ENCODE measurements at regions not wholly inside any gene's neighbourhood (a gene's known extent, or its start where the extent isn't known, plus 50 kb on each side); places are given as distances from the start of the nearest gene placed in this dataset.

- H3K4me3 ChIP-seq (ENCODE audit: low read length): no peak overlapping the region
- no peak overlapping the region for H3K9ac ChIP-seq (ENCODE audit: low read depth, low read length)
- H3K27me3 ChIP-seq (ENCODE audit: control insufficient read depth, insufficient read depth, low read length): no peaks in the 10 kb centered on the region
- H3K4me1 ChIP-seq (ENCODE audit: control insufficient read depth, insufficient read depth, low read length): no peaks in the 10 kb centered on the region
- H3K4me2 ChIP-seq (ENCODE audit: low read length): no peak overlapping the region
- H3K36me3 ChIP-seq (ENCODE audit: insufficient read depth, low read length): no peaks in the 10 kb centered on the region
- no peaks in the 10 kb centered on the region for H3K9me3 ChIP-seq (replicated peaks; ENCODE audit: low read length)
These were observed 423.0 kb upstream of the BRINP1 start for GRCh38 chr9:119792242-119792641.

GRCh38 chr9:119789987-119790386 is 420.8 kb upstream of the BRINP1 start:
- H3K4me1 ChIP-seq (ENCODE audit: control insufficient read depth, insufficient read depth, low read length): no peaks in the 10 kb centered on the region
- no peaks in the 10 kb centered on the region for H3K27me3 ChIP-seq (ENCODE audit: control insufficient read depth, insufficient read depth, low read length)
- H3K36me3 ChIP-seq (ENCODE audit: insufficient read depth, low read length): no peaks in the 10 kb centered on the region
- no peaks in the 10 kb centered on the region for H3K9me3 ChIP-seq (replicated peaks; ENCODE audit: low read length)
- no peak overlapping the region for H3K4me3 ChIP-seq (ENCODE audit: low read length)
- H3K4me2 ChIP-seq (ENCODE audit: low read length): no peak overlapping the region
- H3K9ac ChIP-seq (ENCODE audit: low read depth, low read length): no peak overlapping the region

GRCh38 chr9:119788921-119789320 is 419.7 kb upstream of the BRINP1 start:
- H3K36me3 ChIP-seq (ENCODE audit: insufficient read depth, low read length): no peaks in the 10 kb centered on the region
- no peaks in the 10 kb centered on the region for H3K27me3 ChIP-seq (ENCODE audit: control insufficient read depth, insufficient read depth, low read length)
- no peak overlapping the region for H3K4me2 ChIP-seq (ENCODE audit: low read length)
- no peaks in the 10 kb centered on the region for H3K9me3 ChIP-seq (replicated peaks; ENCODE audit: low read length)
- no peaks in the 10 kb centered on the region for H3K4me1 ChIP-seq (ENCODE audit: control insufficient read depth, insufficient read depth, low read length)
- no peak overlapping the region for H3K9ac ChIP-seq (ENCODE audit: low read depth, low read length)
- H3K4me3 ChIP-seq (ENCODE audit: low read length): no peak overlapping the region

GRCh38 chr9:119781886-119782285 is 412.7 kb upstream of the BRINP1 start:
- Histone ChIP-seq H3K4me3 (ENCODE audit: low read length) (no peak overlapping the region), H3K36me3 (ENCODE audit: insufficient read depth, low read length) (no peaks in the 10 kb centered on the region), H3K4me1 (ENCODE audit: control insufficient read depth, insufficient read depth, low read length) (no peaks in the 10 kb centered on the region), H3K9ac (ENCODE audit: low read depth, low read length) (no peak overlapping the region), H3K27me3 (ENCODE audit: control insufficient read depth, insufficient read depth, low read length) (no peaks in the 10 kb centered on the region), H3K9me3 (replicated peaks; ENCODE audit: low read length) (no peaks in the 10 kb centered on the region), H3K4me2 (ENCODE audit: low read length) (no peak overlapping the region)

GRCh38 chr9:119775410-119775809 is 406.2 kb upstream of the BRINP1 start:
- no peak overlapping the region for H3K4me2 ChIP-seq (ENCODE audit: low read length)
- H3K9me3 ChIP-seq (replicated peaks; ENCODE audit: low read length): no peaks in the 10 kb centered on the region
- no peak overlapping the region for H3K4me3 ChIP-seq (ENCODE audit: low read length)
- no peak overlapping the region for H3K9ac ChIP-seq (ENCODE audit: low read depth, low read length)
- H3K27me3 ChIP-seq (ENCODE audit: control insufficient read depth, insufficient read depth, low read length): no peaks in the 10 kb centered on the region
- H3K36me3 ChIP-seq (ENCODE audit: insufficient read depth, low read length): no peaks in the 10 kb centered on the region
- H3K4me1 ChIP-seq (ENCODE audit: control insufficient read depth, insufficient read depth, low read length): no peaks in the 10 kb centered on the region

GRCh38 chr9:119773823-119774222 is 404.6 kb upstream of the BRINP1 start:
- no peaks in the 10 kb centered on the region for H3K4me1 ChIP-seq (ENCODE audit: control insufficient read depth, insufficient read depth, low read length)
- H3K9ac ChIP-seq (ENCODE audit: low read depth, low read length): no peak overlapping the region
- no peaks in the 10 kb centered on the region for H3K27me3 ChIP-seq (ENCODE audit: control insufficient read depth, insufficient read depth, low read length)
- H3K4me3 ChIP-seq (ENCODE audit: low read length): no peak overlapping the region
- no peaks in the 10 kb centered on the region for H3K36me3 ChIP-seq (ENCODE audit: insufficient read depth, low read length)
- no peak overlapping the region for H3K4me2 ChIP-seq (ENCODE audit: low read length)
- no peaks in the 10 kb centered on the region for H3K9me3 ChIP-seq (replicated peaks; ENCODE audit: low read length)

- Histone ChIP-seq H3K4me2 (ENCODE audit: low read length) (no peak overlapping the region), H3K9ac (ENCODE audit: low read depth, low read length) (no peak overlapping the region), H3K9me3 (replicated peaks; ENCODE audit: low read length) (no peaks in the 10 kb centered on the region), H3K4me1 (ENCODE audit: control insufficient read depth, insufficient read depth, low read length) (no peaks in the 10 kb centered on the region), H3K27me3 (ENCODE audit: control insufficient read depth, insufficient read depth, low read length) (no peaks in the 10 kb centered on the region), H3K4me3 (ENCODE audit: low read length) (no peak overlapping the region), H3K36me3 (ENCODE audit: insufficient read depth, low read length) (no peaks in the 10 kb centered on the region)
These were observed 402.1 kb upstream of the BRINP1 start for GRCh38 chr9:119771341-119771740.

- H3K9me3 ChIP-seq (replicated peaks; ENCODE audit: low read length): no peaks in the 10 kb centered on the region
These were observed 399.0 kb upstream of the BRINP1 start for GRCh38 chr9:119768266-119768665.

GRCh38 chr9:119765632-119766175 is 396.5 kb upstream of the BRINP1 start:
- H3K4me3 ChIP-seq (ENCODE audit: low read length): no peak overlapping the region
- H3K27me3 ChIP-seq (ENCODE audit: control insufficient read depth, insufficient read depth, low read length): no peaks in the 10 kb centered on the region
- no peaks in the 10 kb centered on the region for H3K9me3 ChIP-seq (replicated peaks; ENCODE audit: low read length)
- H3K9ac ChIP-seq (ENCODE audit: low read depth, low read length): no peak overlapping the region
- H3K4me2 ChIP-seq (ENCODE audit: low read length): no peak overlapping the region
- no peaks in the 10 kb centered on the region for H3K36me3 ChIP-seq (ENCODE audit: insufficient read depth, low read length)
- H3K4me1 ChIP-seq (ENCODE audit: control insufficient read depth, insufficient read depth, low read length): no peaks in the 10 kb centered on the region

More at GRCh38 chr9:119768266-119768665, 399.0 kb upstream of the BRINP1 start:
- H3K4me3 ChIP-seq (ENCODE audit: low read length): no peak overlapping the region
- H3K4me2 ChIP-seq (ENCODE audit: low read length): no peak overlapping the region
- no peaks in the 10 kb centered on the region for H3K27me3 ChIP-seq (ENCODE audit: control insufficient read depth, insufficient read depth, low read length)
- H3K36me3 ChIP-seq (ENCODE audit: insufficient read depth, low read length): no peaks in the 10 kb centered on the region
- no peaks in the 10 kb centered on the region for H3K4me1 ChIP-seq (ENCODE audit: control insufficient read depth, insufficient read depth, low read length)
- H3K9ac ChIP-seq (ENCODE audit: low read depth, low read length): no peak overlapping the region

GRCh38 chr9:119763260-119763659 is 394.0 kb upstream of the BRINP1 start:
- Histone ChIP-seq H3K36me3 (ENCODE audit: insufficient read depth, low read length) (no peaks in the 10 kb centered on the region), H3K4me1 (ENCODE audit: control insufficient read depth, insufficient read depth, low read length) (no peaks in the 10 kb centered on the region), H3K4me2 (ENCODE audit: low read length) (no peak overlapping the region), H3K9me3 (replicated peaks; ENCODE audit: low read length) (no peaks in the 10 kb centered on the region), H3K27me3 (ENCODE audit: control insufficient read depth, insufficient read depth, low read length) (no peaks in the 10 kb centered on the region), H3K9ac (ENCODE audit: low read depth, low read length) (no peak overlapping the region), H3K4me3 (ENCODE audit: low read length) (no peak overlapping the region)

GRCh38 chr9:119761812-119762211 is 392.6 kb upstream of the BRINP1 start:
- no peak overlapping the region for H3K4me3 ChIP-seq (ENCODE audit: low read length)
- no peak overlapping the region for H3K4me2 ChIP-seq (ENCODE audit: low read length)
- H3K36me3 ChIP-seq (ENCODE audit: insufficient read depth, low read length): no peaks in the 10 kb centered on the region
- H3K9ac ChIP-seq (ENCODE audit: low read depth, low read length): no peak overlapping the region
- H3K4me1 ChIP-seq (ENCODE audit: control insufficient read depth, insufficient read depth, low read length): no peaks in the 10 kb centered on the region
- no peaks in the 10 kb centered on the region for H3K9me3 ChIP-seq (replicated peaks; ENCODE audit: low read length)
- H3K27me3 ChIP-seq (ENCODE audit: control insufficient read depth, insufficient read depth, low read length): no peaks in the 10 kb centered on the region

GRCh38 chr9:119758990-119759389 is 389.8 kb upstream of the BRINP1 start:
- Histone ChIP-seq H3K9ac (ENCODE audit: low read depth, low read length) (no peak overlapping the region), H3K4me2 (ENCODE audit: low read length) (no peak overlapping the region), H3K4me1 (ENCODE audit: control insufficient read depth, insufficient read depth, low read length) (no peaks in the 10 kb centered on the region), H3K9me3 (replicated peaks; ENCODE audit: low read length) (no peaks in the 10 kb centered on the region), H3K4me3 (ENCODE audit: low read length) (no peak overlapping the region), H3K36me3 (ENCODE audit: insufficient read depth, low read length) (no peaks in the 10 kb centered on the region), H3K27me3 (ENCODE audit: control insufficient read depth, insufficient read depth, low read length) (no peaks in the 10 kb centered on the region)

Data from skeletal muscle satellite cell (primary cell).